ENCODE measurements at regions not wholly inside any gene's neighbourhood (a gene's known extent, or its start where the extent isn't known, plus 50 kb on each side); places are given as distances from the start of the nearest gene placed in this dataset.
"Not testable (repeated sequence)": the region's sequence is repeated elsewhere in the genome, so short reads cannot be mapped to it uniquely, and the experiment has no call there.

DNA sequence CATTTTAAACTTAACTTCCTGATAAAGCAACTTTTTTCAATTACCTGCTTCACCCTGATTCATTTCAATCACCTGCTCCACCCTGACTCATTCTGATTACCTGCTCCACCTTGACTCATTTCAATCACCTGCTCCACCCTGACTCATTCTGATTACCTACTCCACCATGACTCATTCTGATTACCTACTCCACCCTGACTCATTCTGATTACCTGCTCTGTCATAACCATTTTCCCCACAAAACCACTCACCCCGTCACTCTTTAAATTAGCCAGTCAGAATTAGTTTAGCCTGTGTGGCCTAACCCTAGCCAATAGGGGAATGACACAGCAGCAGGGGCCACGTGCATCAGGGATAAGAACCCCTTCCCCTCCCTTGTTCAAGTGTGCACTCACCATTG lies 300.5 kb downstream of the PAPSS1 start:
- H3K4me1 ChIP-seq (ENCODE audit: control insufficient read depth in 1 of 2, insufficient read depth in 2 of 2, low read length in 2 of 2); H3K27ac ChIP-seq (ENCODE audit: low read depth in 1 of 2, low read length in 2 of 2); intact Hi-C loops (cut with DNase I); ATAC-seq (ENCODE audit: low FRiP score); H3K27me3 ChIP-seq (ENCODE audit: control insufficient read depth in 1 of 2, insufficient read depth in 2 of 2, low read length in 1 of 2); H3K36me3 ChIP-seq (ENCODE audit: control insufficient read depth in 1 of 2, insufficient read depth in 2 of 2, low read length in 1 of 2); H3K4me3 ChIP-seq (ENCODE audit: low read length in 2 of 2); H3K9me3 ChIP-seq (ENCODE audit: control insufficient read depth, low read length); DNase-seq: not testable (repeated sequence)
- 85 to 88% methylated on average over 2 of the region's 2 CpGs for WGBS, 2 donors

DNA sequence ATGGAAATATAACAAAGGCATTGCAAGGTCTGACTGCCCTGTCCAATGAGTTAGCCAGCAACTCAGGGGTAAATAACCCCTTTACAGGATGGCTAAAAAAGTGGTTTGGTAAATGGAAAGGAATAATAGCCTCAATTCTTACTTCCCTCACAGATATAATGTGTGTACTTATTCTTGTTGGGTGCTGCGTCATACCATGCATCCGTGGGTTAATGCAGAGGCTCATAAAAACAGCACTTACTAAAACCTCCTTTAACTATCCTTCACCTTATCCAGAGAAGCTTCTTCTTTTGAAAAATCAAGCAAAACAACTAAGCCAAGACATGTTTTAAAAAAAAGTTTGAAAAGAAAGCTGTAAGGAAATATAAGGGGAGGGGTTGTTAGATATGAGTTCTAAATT lies 301.0 kb downstream of the PAPSS1 start:
- Histone ChIP-seq H3K27ac (ENCODE audit: low read depth in 1 of 2, low read length in 2 of 2) (no peak overlapping the region), H3K4me3 (ENCODE audit: low read length in 2 of 2) (no peak overlapping the region), H3K27me3 (ENCODE audit: control insufficient read depth in 1 of 2, insufficient read depth in 2 of 2, low read length in 1 of 2) (no peaks in the 10 kb centered on the region), H3K4me1 (ENCODE audit: control insufficient read depth in 1 of 2, insufficient read depth in 2 of 2, low read length in 2 of 2) (no peaks in the 10 kb centered on the region), H3K9me3 (ENCODE audit: control insufficient read depth, low read length) (no peaks in the 10 kb centered on the region), H3K36me3 (ENCODE audit: control insufficient read depth in 1 of 2, insufficient read depth in 2 of 2, low read length in 1 of 2) (no peaks in the 10 kb centered on the region)
- ATAC-seq (ENCODE audit: low FRiP score) (no peak), DNase-seq (no peak)
- WGBS, 2 donors: 42 to 67% methylated on average over 2 of the region's 2 CpGs
- intact Hi-C loops (cut with DNase I): no loop called here

DNA sequence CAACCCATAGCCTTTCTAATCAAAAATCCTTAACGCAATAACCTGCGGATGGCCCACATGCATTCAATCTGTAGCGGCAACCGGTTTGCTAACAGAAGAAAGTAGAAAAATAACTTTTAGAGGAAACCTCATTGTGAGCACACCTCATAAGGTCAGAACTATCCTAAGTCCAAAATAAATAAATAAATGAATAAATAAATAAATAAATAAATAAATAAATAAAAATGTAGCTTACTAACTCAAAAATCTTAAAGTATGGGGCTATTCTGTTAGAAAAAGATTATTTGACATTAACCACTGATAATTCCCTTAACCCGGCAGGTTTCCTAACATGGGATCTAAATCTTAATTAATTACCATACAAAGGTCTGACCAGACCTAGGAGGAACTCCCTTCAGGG lies 304.5 kb downstream of the PAPSS1 start:
- H3K9me3 ChIP-seq (ENCODE audit: control insufficient read depth, low read length); H3K4me3 ChIP-seq (ENCODE audit: low read length in 2 of 2); ATAC-seq (ENCODE audit: low FRiP score); DNase-seq; H3K27me3 ChIP-seq (ENCODE audit: control insufficient read depth in 1 of 2, insufficient read depth in 2 of 2, low read length in 1 of 2); H3K4me1 ChIP-seq (ENCODE audit: control insufficient read depth in 1 of 2, insufficient read depth in 2 of 2, low read length in 2 of 2); intact Hi-C loops (cut with DNase I); H3K27ac ChIP-seq (ENCODE audit: low read depth in 1 of 2, low read length in 2 of 2); H3K36me3 ChIP-seq (ENCODE audit: control insufficient read depth in 1 of 2, insufficient read depth in 2 of 2, low read length in 1 of 2): not testable (repeated sequence)
- WGBS, 2 donors: 98 to 99% methylated on average over 5 of the region's 5 CpGs

DNA sequence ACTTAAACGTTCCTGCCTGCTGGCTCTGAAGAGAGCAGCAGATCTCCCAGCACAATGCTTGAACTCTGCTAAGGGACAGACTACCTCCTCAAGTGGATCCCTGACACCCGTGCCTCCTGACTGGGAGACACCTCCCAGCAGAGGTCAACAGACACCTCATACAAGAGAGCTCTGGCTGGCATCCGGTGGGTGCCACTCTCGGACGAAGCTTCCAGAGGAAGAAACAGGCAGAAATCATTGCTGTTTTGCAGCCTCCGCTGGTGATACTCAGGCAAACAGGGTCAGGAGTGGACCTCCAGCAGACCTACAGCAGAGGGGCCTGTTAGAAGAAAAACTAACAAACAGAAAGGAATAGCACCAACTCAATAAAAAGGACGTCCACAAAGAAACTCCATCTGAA lies 310.2 kb downstream of the PAPSS1 start:
- H3K4me1 ChIP-seq (ENCODE audit: control insufficient read depth in 1 of 2, insufficient read depth in 2 of 2, low read length in 2 of 2); H3K27ac ChIP-seq (ENCODE audit: low read depth in 1 of 2, low read length in 2 of 2); H3K27me3 ChIP-seq (ENCODE audit: control insufficient read depth in 1 of 2, insufficient read depth in 2 of 2, low read length in 1 of 2); intact Hi-C loops (cut with DNase I); H3K36me3 ChIP-seq (ENCODE audit: control insufficient read depth in 1 of 2, insufficient read depth in 2 of 2, low read length in 1 of 2); H3K9me3 ChIP-seq (ENCODE audit: control insufficient read depth, low read length); DNase-seq; ATAC-seq (ENCODE audit: low FRiP score); H3K4me3 ChIP-seq (ENCODE audit: low read length in 2 of 2): not testable (repeated sequence)
- 93% methylated on average over 7 of the region's 7 CpGs for WGBS, 2 donors

DNA sequence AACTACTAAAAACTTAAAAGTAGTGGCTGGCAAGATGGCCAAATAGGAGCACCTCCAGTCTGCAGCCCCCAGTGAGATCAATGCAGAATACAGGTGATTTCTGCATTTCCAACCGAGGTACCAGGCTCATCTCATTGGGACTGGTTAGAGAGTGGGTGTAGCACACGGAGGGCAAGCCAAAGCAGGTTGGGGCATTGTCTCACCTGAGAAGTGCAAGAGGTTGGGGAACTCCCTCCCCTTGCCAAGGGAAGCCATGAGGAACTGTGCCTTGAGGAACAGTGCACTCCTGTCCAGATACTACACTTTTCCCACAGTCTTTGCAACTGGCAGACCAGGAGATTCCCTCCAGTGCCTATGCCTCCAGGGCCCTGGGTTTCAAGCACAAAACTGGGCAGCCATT lies 311.1 kb downstream of the PAPSS1 start:
- ATAC-seq (ENCODE audit: low FRiP score) (no peak), DNase-seq (no peak)
- no peaks in the 10 kb centered on the region for H3K4me1 ChIP-seq (ENCODE audit: control insufficient read depth in 1 of 2, insufficient read depth in 2 of 2, low read length in 2 of 2)
- no peaks in the 10 kb centered on the region for H3K36me3 ChIP-seq (ENCODE audit: control insufficient read depth in 1 of 2, insufficient read depth in 2 of 2, low read length in 1 of 2)
- H3K9me3 ChIP-seq (ENCODE audit: control insufficient read depth, low read length): peaks cover 4% of the 10 kb centered on the region
- H3K4me3 ChIP-seq (ENCODE audit: low read length in 2 of 2): no peak overlapping the region
- no peak overlapping the region for H3K27ac ChIP-seq (ENCODE audit: low read depth in 1 of 2, low read length in 2 of 2)
- intact Hi-C loops (cut with DNase I): no loop called here
- 50 to 70% methylated on average over 2 of the region's 2 CpGs for WGBS, 2 donors
- H3K27me3 ChIP-seq (ENCODE audit: control insufficient read depth in 1 of 2, insufficient read depth in 2 of 2, low read length in 1 of 2): no peaks in the 10 kb centered on the region

DNA sequence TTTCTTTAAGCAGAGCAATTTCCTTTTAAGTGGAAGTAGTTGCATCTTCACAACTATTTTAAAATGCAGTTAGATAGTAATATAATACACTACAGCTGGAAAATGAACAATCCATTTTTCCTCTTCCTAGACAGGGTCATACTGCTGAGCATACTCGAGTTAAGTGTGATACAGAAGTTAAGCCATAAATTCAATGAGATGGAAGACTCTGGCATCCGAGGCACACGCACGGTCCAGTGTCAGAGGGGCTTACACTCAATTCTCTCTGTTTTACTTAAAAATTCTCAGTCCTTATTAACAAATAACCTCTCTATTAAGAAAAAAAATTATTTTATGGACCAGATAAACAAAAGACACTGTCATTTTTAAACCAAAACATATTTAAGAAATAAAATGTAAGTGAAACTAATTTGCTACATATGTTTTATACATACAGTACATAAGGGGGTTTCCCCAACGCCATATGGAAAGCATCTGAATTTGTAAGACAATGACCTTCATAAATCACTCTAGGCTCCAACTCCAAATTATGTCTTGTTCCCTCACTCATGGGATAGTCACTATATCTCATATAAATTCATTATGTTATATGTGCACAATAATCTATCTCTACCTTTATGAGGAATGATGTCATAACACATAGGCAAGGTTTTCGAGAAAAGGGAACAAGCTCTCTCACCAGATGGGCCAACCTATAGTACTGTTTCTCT lies 315.3 kb downstream of the PAPSS1 start:
- Histone ChIP-seq H3K27me3 (ENCODE audit: control insufficient read depth in 1 of 2, insufficient read depth in 2 of 2, low read length in 1 of 2) (no peaks in the 10 kb centered on the region), H3K36me3 (ENCODE audit: control insufficient read depth in 1 of 2, insufficient read depth in 2 of 2, low read length in 1 of 2) (no peaks in the 10 kb centered on the region), H3K4me3 (ENCODE audit: low read length in 2 of 2) (no peak overlapping the region), H3K9me3 (ENCODE audit: control insufficient read depth, low read length) (peaks cover 4% of the 10 kb centered on the region), H3K27ac (ENCODE audit: low read depth in 1 of 2, low read length in 2 of 2) (no peak overlapping the region), H3K4me1 (ENCODE audit: control insufficient read depth in 1 of 2, insufficient read depth in 2 of 2, low read length in 2 of 2) (no peaks in the 10 kb centered on the region)
- DNase-seq (no peak), ATAC-seq (ENCODE audit: low FRiP score) (no peak)
- 89% methylated on average over 6 of the region's 6 CpGs for WGBS, 2 donors
- intact Hi-C loops (cut with DNase I): no loop called here

DNA sequence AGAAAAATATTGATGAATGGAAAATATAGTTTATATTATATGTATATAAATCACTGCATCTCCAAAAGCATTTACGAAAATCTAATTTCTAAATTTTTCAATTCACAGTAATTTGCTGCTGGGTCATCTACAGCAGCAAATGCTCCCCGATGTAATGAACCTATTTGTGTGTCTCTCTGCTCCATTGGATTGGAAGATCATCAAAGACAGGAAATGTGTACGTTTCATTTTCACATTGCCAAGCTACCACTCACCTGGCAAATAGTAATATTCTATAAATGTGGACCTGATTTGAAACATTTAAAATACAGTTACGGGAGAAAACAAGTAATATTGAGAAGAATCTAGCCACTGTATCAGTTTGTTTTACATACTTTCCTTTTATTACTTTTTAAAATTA lies 317.7 kb downstream of the PAPSS1 start:
- no peaks in the 10 kb centered on the region for H3K36me3 ChIP-seq (ENCODE audit: control insufficient read depth in 1 of 2, insufficient read depth in 2 of 2, low read length in 1 of 2)
- H3K27me3 ChIP-seq (ENCODE audit: control insufficient read depth in 1 of 2, insufficient read depth in 2 of 2, low read length in 1 of 2): no peaks in the 10 kb centered on the region
- no peak overlapping the region for H3K27ac ChIP-seq (ENCODE audit: low read depth in 1 of 2, low read length in 2 of 2)
- DNase-seq: no peak
- H3K4me1 ChIP-seq (ENCODE audit: control insufficient read depth in 1 of 2, insufficient read depth in 2 of 2, low read length in 2 of 2): no peaks in the 10 kb centered on the region
- H3K9me3 ChIP-seq (ENCODE audit: control insufficient read depth, low read length): no peaks in the 10 kb centered on the region
- no peak overlapping the region for H3K4me3 ChIP-seq (ENCODE audit: low read length in 2 of 2)
- intact Hi-C loops (cut with DNase I): no loop called here
- 78 to 91% methylated on average over 4 of the region's 4 CpGs for WGBS, 2 donors
- ATAC-seq (ENCODE audit: low FRiP score): no peak

DNA sequence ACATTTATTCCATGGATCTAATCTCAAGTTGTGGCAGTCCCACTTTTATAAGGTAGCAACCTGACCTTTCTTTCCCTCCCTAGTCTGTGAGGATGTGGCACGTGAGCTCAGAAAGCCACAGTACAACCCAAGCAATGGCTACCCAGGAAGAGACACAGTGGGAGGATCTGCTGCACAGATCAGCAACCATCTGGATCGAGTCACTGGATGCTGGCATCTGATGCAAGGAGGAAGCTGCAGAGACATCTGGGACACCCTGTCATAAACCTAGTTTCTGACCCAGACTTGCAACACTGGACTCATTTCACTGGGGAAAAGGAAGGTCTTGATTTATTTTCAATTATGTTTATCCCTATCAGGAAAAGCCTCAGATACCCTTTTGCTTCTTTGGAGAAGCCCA lies 327.1 kb downstream of the PAPSS1 start:
- intact Hi-C loops (cut with DNase I): no loop called here
- no peaks in the 10 kb centered on the region for H3K27me3 ChIP-seq (ENCODE audit: control insufficient read depth in 1 of 2, insufficient read depth in 2 of 2, low read length in 1 of 2)
- no peaks in the 10 kb centered on the region for H3K9me3 ChIP-seq (ENCODE audit: control insufficient read depth, low read length)
- H3K4me1 ChIP-seq (ENCODE audit: control insufficient read depth in 1 of 2, insufficient read depth in 2 of 2, low read length in 2 of 2): peaks cover 0 to 2% of the 10 kb centered on the region in 2 donors
- H3K36me3 ChIP-seq (ENCODE audit: control insufficient read depth in 1 of 2, insufficient read depth in 2 of 2, low read length in 1 of 2): no peaks in the 10 kb centered on the region
- no peak overlapping the region for H3K4me3 ChIP-seq (ENCODE audit: low read length in 2 of 2)
- 27 to 40% methylated on average over 2 of the region's 2 CpGs for WGBS, 2 donors
- no peak for DNase-seq
- no peak for ATAC-seq (ENCODE audit: low FRiP score)
- H3K27ac ChIP-seq (ENCODE audit: low read depth in 1 of 2, low read length in 2 of 2): no peak overlapping the region

DNA sequence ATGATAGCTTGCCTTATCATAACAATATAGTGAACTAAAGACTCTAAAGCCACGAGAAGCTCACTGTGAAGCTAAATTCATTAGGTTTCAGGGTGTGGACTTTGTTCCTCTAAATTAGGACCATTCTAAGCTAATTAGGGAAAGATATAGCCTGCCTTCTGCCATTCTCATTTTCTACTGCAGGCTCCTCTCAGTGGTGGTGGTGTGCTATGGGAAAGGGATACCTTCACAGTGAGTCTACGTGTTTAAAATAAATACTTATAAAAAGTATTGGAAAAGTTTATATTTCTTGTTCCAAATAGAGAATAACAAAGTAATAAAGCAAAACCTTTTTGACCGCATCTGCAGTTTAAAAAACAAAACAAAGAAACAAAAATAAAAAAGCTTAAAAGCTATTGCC lies 327.7 kb downstream of the PAPSS1 start:
- DNase-seq (no peak), ATAC-seq (ENCODE audit: low FRiP score) (no peak)
- WGBS, 2 donors: 68 to 74% methylated on average over 3 of the region's 3 CpGs
- no peak overlapping the region for H3K27ac ChIP-seq (ENCODE audit: low read depth in 1 of 2, low read length in 2 of 2)
- no peak overlapping the region for H3K4me3 ChIP-seq (ENCODE audit: low read length in 2 of 2)
- no peaks in the 10 kb centered on the region for H3K9me3 ChIP-seq (ENCODE audit: control insufficient read depth, low read length)
- no peaks in the 10 kb centered on the region for H3K36me3 ChIP-seq (ENCODE audit: control insufficient read depth in 1 of 2, insufficient read depth in 2 of 2, low read length in 1 of 2)
- H3K27me3 ChIP-seq (ENCODE audit: control insufficient read depth in 1 of 2, insufficient read depth in 2 of 2, low read length in 1 of 2): no peaks in the 10 kb centered on the region
- intact Hi-C loops (cut with DNase I): no loop called here
- peaks cover 0 to 2% of the 10 kb centered on the region in 2 donors for H3K4me1 ChIP-seq (ENCODE audit: control insufficient read depth in 1 of 2, insufficient read depth in 2 of 2, low read length in 2 of 2)
